ENCODE measurements at regions not wholly inside any gene's neighbourhood (a gene's known extent, or its start where the extent isn't known, plus 50 kb on each side); places are given as distances from the start of the nearest gene placed in this dataset.

DNA sequence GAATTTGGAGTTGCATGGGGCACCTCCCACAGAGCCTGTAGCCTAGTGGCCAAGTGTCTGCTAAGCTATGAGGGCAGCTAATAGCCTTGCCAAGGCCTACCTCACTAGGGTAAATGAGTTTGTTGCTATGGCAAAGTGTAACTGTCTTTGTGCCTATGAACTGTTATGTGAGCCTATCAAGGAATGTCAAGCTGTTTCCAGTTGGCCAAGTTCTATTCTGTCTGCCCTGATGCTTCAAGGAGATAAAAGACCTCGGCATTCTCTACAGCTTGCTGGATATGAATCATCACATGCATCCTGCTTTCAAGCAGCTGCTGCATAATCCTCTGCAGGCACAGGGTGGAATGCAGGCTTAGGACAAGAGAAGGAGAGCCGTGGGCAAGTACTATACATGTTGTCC lies 69.8 kb upstream of the CCDC112 start:
- no peak overlapping the region for H3K4me3 Mint-ChIP-seq
- H3K9me3 Mint-ChIP-seq: no peaks in the 10 kb centered on the region
- no peaks in the 10 kb centered on the region for H3K36me3 Mint-ChIP-seq

GRCh38 chr5:115363879-115364278 lies 67.4 kb upstream of the CCDC112 start:
- H3K36me3 Mint-ChIP-seq: no peaks in the 10 kb centered on the region
- H3K9me3 Mint-ChIP-seq: no peaks in the 10 kb centered on the region
- H3K4me1 Mint-ChIP-seq: no peaks in the 10 kb centered on the region
- peaks cover 7% of the 10 kb centered on the region for H3K27me3 Mint-ChIP-seq
- ATAC-seq (ENCODE audit: low read depth): no peak
- POLR2A ChIA-PET: no interaction called here
- H3K27ac Mint-ChIP-seq: no peak overlapping the region
- no peak for DNase-seq
- no peak overlapping the region for H3K4me3 Mint-ChIP-seq

More for the DNA sequence above, 69.8 kb upstream of the CCDC112 start:
- no peak for DNase-seq
- Mint-ChIP-seq H3K27me3 (peaks cover 4% of the 10 kb centered on the region), H3K27ac (no peak overlapping the region), H3K4me1 (no peaks in the 10 kb centered on the region)
- ATAC-seq (ENCODE audit: low read depth): no peak
- POLR2A ChIA-PET: no interaction called here

GRCh38 chr5:115360046-115360685 lies 63.7 kb upstream of the CCDC112 start:
- POLR2A ChIA-PET: no interaction called here
- H3K36me3 Mint-ChIP-seq: no peaks in the 10 kb centered on the region

GRCh38 chr5:115355767-115356381 lies 59.4 kb upstream of the CCDC112 start:
- Mint-ChIP-seq H3K27me3 (peaks cover 14% of the 10 kb centered on the region), H3K4me1 (no peaks in the 10 kb centered on the region), H3K27ac (no peak overlapping the region), H3K4me3 (no peak overlapping the region), H3K9me3 (peaks cover 1% of the 10 kb centered on the region), H3K36me3 (no peaks in the 10 kb centered on the region)
- POLR2A ChIA-PET: no interaction called here
- no peak for ATAC-seq (ENCODE audit: low read depth)
- DNase-seq: no peak

More at GRCh38 chr5:115360046-115360685, 63.7 kb upstream of the CCDC112 start:
- peaks cover 1% of the 10 kb centered on the region for H3K9me3 Mint-ChIP-seq
- DNase-seq: no peak
- no peaks in the 10 kb centered on the region for H3K4me1 Mint-ChIP-seq
- H3K4me3 Mint-ChIP-seq: no peak overlapping the region
- ATAC-seq (ENCODE audit: low read depth): no peak
- peaks cover 12% of the 10 kb centered on the region for H3K27me3 Mint-ChIP-seq
- no peak overlapping the region for H3K27ac Mint-ChIP-seq

- POLR2A ChIA-PET: no interaction called here
Measured at GRCh38 chr5:115355095-115355494, 58.6 kb upstream of the CCDC112 start.

GRCh38 chr5:115354246-115354645 lies 57.8 kb upstream of the CCDC112 start:
- Mint-ChIP-seq H3K4me3 (no peak overlapping the region), H3K36me3 (no peaks in the 10 kb centered on the region), H3K9me3 (peaks cover 1% of the 10 kb centered on the region), H3K27ac (no peak overlapping the region), H3K27me3 (peaks cover 18% of the 10 kb centered on the region), H3K4me1 (no peaks in the 10 kb centered on the region)
- DNase-seq (no peak), ATAC-seq (ENCODE audit: low read depth) (no peak)
- POLR2A ChIA-PET: no interaction called here

More at GRCh38 chr5:115355095-115355494, 58.6 kb upstream of the CCDC112 start:
- Mint-ChIP-seq H3K36me3 (no peaks in the 10 kb centered on the region), H3K4me3 (no peak overlapping the region), H3K27me3 (peaks cover 16% of the 10 kb centered on the region), H3K9me3 (peaks cover 1% of the 10 kb centered on the region), H3K4me1 (no peaks in the 10 kb centered on the region), H3K27ac (no peak overlapping the region)
- no peak for DNase-seq
- ATAC-seq (ENCODE audit: low read depth): no peak

- POLR2A ChIA-PET: no interaction called here
- peaks cover 15% of the 10 kb centered on the region for H3K27me3 Mint-ChIP-seq
- DNase-seq: no peak
- H3K4me3 Mint-ChIP-seq: no peak overlapping the region
- peaks cover 1% of the 10 kb centered on the region for H3K9me3 Mint-ChIP-seq
- no peaks in the 10 kb centered on the region for H3K4me1 Mint-ChIP-seq
- no peaks in the 10 kb centered on the region for H3K36me3 Mint-ChIP-seq
- no peak for ATAC-seq (ENCODE audit: low read depth)
- no peak overlapping the region for H3K27ac Mint-ChIP-seq
Measured at GRCh38 chr5:115352571-115352970, 56.1 kb upstream of the CCDC112 start.

- peaks cover 10% of the 10 kb centered on the region for H3K27me3 Mint-ChIP-seq
- H3K36me3 Mint-ChIP-seq: no peaks in the 10 kb centered on the region
- H3K4me3 Mint-ChIP-seq: no peak overlapping the region
- POLR2A ChIA-PET: no interaction called here
- H3K9me3 Mint-ChIP-seq: peaks cover 1% of the 10 kb centered on the region
- H3K4me1 Mint-ChIP-seq: no peaks in the 10 kb centered on the region
- no peak for DNase-seq
- no peak overlapping the region for H3K27ac Mint-ChIP-seq
- no peak for ATAC-seq (ENCODE audit: low read depth)
Measured at GRCh38 chr5:115351356-115352195, 55.1 kb upstream of the CCDC112 start.

DNA sequence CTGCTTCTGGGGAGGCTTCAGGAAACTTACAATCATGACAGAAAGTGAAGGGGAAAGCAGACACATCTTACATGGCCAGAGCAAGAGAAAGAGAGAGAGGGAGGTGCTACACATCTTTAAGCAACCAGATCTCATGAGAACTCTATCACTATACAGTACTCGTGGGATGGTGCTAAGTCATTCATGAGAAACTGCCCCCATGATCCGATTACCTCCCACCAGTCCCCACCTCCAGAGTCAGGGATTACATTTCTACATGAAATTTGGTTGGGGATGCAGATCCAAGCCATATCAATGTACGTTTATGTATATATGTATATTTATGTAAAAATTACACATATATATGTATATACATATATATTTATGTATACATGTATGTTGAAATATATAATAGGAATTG lies 54.4 kb upstream of the CCDC112 start:
- Mint-ChIP-seq H3K4me3 (no peak overlapping the region), H3K27ac (no peak overlapping the region), H3K36me3 (no peaks in the 10 kb centered on the region), H3K9me3 (peaks cover 1% of the 10 kb centered on the region), H3K27me3 (peaks cover 10% of the 10 kb centered on the region), H3K4me1 (no peaks in the 10 kb centered on the region)
- no peak for ATAC-seq (ENCODE audit: low read depth)
- DNase-seq: no peak
- POLR2A ChIA-PET: no interaction called here

- Mint-ChIP-seq H3K4me3 (no peak overlapping the region), H3K4me1 (no peaks in the 10 kb centered on the region), H3K27me3 (peaks cover 13% of the 10 kb centered on the region), H3K9me3 (no peaks in the 10 kb centered on the region), H3K27ac (no peak overlapping the region), H3K36me3 (no peaks in the 10 kb centered on the region)
- POLR2A ChIA-PET: no interaction called here
- DNase-seq: no peak
- no peak for ATAC-seq (ENCODE audit: low read depth)
Measured at GRCh38 chr5:115349001-115349817, 52.8 kb upstream of the CCDC112 start.

DNA sequence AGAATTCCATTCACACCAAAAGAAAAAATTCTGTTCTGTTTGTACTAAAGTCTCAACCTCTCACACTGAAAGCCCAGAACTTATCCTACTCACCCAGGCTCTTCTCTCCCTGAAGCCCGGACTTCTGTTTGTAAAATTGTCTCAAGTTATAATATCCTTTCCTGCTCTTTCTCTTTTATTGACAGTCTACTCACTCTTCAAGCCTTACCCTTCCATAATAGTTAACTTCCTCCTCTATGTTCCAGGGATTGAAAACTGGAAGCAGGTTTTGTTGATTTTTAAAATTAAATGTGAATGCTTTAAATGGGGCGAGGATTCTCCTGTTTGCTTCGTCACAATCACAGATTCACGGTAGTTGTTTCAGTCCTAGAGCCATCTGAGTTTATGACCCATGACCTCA lies 51.7 kb upstream of the CCDC112 start:
- H3K9me3 Mint-ChIP-seq: no peaks in the 10 kb centered on the region
- no peaks in the 10 kb centered on the region for H3K4me1 Mint-ChIP-seq
- no peak overlapping the region for H3K4me3 Mint-ChIP-seq
- ATAC-seq (ENCODE audit: low read depth): no peak
- no peak for DNase-seq
- POLR2A ChIA-PET: no interaction called here
- H3K27ac Mint-ChIP-seq: no peak overlapping the region
- no peaks in the 10 kb centered on the region for H3K36me3 Mint-ChIP-seq
- H3K27me3 Mint-ChIP-seq: peaks cover 16% of the 10 kb centered on the region

Data from activated naive CD8-positive, alpha-beta T cell treated with anti-CD3 and anti-CD28 coated beads, Interleukin-2, amount 10 ng/mL, durations not matched to agents 7 days and 5 days (primary cell).